Activated T-helper 1 cell treated with anti-CD3 and anti-CD28 coated beads, Interleukin-12 subunit alpha, Interleukin-12 subunit beta, Interleukin-2, Interleukin-4 antibody, amounts not matched to agents 30 ng/mL and 10 ng/mL and 1 ng/mL, durations not matched to agents 14 hours and 24 hours and 36 hours (primary cell): ENCODE measurements at regions not wholly inside any gene's neighbourhood (a gene's known extent, or its start where the extent isn't known, plus 50 kb on each side); places are given as distances from the start of the nearest gene placed in this dataset.
"Not testable (repeated sequence)": the region's sequence is repeated elsewhere in the genome, so short reads cannot be mapped to it uniquely, and the experiment has no call there.

Experiments used
- DNase-seq: peaks from one replicate; pipeline ENCODE4 v3.0.0; 2021; ENCODE audit warnings: low spot score
- H3K27ac Mint-ChIP-seq: one replicate; pipeline ENCODE4 v1.8.0; 2021; ENCODE audit warnings: mild to moderate bottlenecking, mixed read lengths
- H3K27me3 Mint-ChIP-seq: one replicate; pipeline ENCODE4 v1.8.0; 2022; ENCODE audit warnings: mild to moderate bottlenecking, moderate library complexity, mixed read lengths; ENCODE audit not compliant: insufficient read depth
- H3K36me3 Mint-ChIP-seq: one replicate; pipeline ENCODE4 v1.8.0; 2021; ENCODE audit warnings: low read depth, mixed read lengths
- H3K4me1 Mint-ChIP-seq: one replicate; pipeline ENCODE4 v1.8.0; 2021; ENCODE audit warnings: low read depth, mixed read lengths
- H3K4me3 Mint-ChIP-seq: one replicate; pipeline ENCODE4 v1.8.0; 2021; ENCODE audit warnings: mild to moderate bottlenecking, moderate library complexity, mixed read lengths
- H3K9me3 Mint-ChIP-seq: one replicate; pipeline ENCODE4 v1.8.0; 2021; ENCODE audit warnings: mixed read lengths
- intact Hi-C: fragments of 100-400 bp; cut with micrococcal nuclease; formaldehyde crosslinking; loops from one replicate; pipeline ENCODE4 v1.15.1; 2024

DNA sequence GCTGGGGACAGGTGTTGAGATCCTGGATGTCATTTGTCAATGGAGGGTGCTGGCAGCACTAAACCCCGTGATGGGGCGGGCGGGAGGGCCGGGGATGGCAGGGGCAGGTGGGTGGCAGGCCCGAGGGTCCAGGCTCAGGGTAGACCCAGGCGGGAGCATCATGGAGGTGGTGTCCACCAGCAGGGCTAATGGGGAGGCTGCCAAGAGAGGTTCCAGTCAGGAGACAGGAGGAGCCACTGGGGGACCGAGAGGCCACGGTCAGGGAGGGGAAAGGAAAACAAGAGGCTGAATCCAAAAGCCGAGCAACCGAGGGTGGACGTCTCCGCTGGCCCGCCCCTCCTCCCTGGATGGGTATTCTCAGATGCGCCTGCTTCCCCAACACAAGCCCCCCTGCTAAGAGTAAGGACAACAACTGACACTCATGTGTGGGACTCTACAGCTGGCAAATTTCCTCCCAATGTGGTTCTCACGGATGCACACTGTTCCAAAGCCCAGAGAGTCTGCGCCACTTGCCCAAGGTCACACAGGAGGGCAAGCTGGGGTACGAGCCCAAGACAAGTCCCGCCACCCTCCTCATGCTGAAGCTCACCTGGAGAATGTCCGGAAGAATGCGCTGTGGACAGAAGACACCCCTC lies 132.0 kb downstream of the CPZ start:
- intact Hi-C loops: no loop called here
- no peaks in the 10 kb centered on the region for H3K9me3 Mint-ChIP-seq
- H3K36me3 Mint-ChIP-seq: no peaks in the 10 kb centered on the region
- no peaks in the 10 kb centered on the region for H3K4me1 Mint-ChIP-seq
- no peak overlapping the region for H3K4me3 Mint-ChIP-seq
- no peak for DNase-seq
- H3K27me3 Mint-ChIP-seq: no peaks in the 10 kb centered on the region
- H3K27ac Mint-ChIP-seq: no peak overlapping the region

GRCh38 chr4:8723222-8723980 lies 130.8 kb downstream of the CPZ start:
- H3K4me1 Mint-ChIP-seq: no peaks in the 10 kb centered on the region
- H3K9me3 Mint-ChIP-seq: no peaks in the 10 kb centered on the region
- H3K4me3 Mint-ChIP-seq: no peak overlapping the region
- H3K36me3 Mint-ChIP-seq: no peaks in the 10 kb centered on the region
- H3K27ac Mint-ChIP-seq: no peak overlapping the region
- intact Hi-C loops: no loop called here
- DNase-seq: no peak
- H3K27me3 Mint-ChIP-seq: no peaks in the 10 kb centered on the region

- Mint-ChIP-seq H3K4me3 (no peak overlapping the region), H3K27me3 (no peaks in the 10 kb centered on the region), H3K27ac (no peak overlapping the region), H3K4me1 (no peaks in the 10 kb centered on the region), H3K9me3 (no peaks in the 10 kb centered on the region), H3K36me3 (no peaks in the 10 kb centered on the region)
- intact Hi-C loops: no loop called here
- DNase-seq: no peak
Observed at GRCh38 chr4:8722556-8722955, 130.0 kb downstream of the CPZ start.

GRCh38 chr4:8721621-8722020 lies 129.1 kb downstream of the CPZ start:
- no peaks in the 10 kb centered on the region for H3K4me1 Mint-ChIP-seq
- no peak overlapping the region for H3K4me3 Mint-ChIP-seq
- no peak overlapping the region for H3K27ac Mint-ChIP-seq
- no peaks in the 10 kb centered on the region for H3K9me3 Mint-ChIP-seq
- intact Hi-C loops: no loop called here
- no peaks in the 10 kb centered on the region for H3K36me3 Mint-ChIP-seq
- no peaks in the 10 kb centered on the region for H3K27me3 Mint-ChIP-seq
- DNase-seq: no peak

DNA sequence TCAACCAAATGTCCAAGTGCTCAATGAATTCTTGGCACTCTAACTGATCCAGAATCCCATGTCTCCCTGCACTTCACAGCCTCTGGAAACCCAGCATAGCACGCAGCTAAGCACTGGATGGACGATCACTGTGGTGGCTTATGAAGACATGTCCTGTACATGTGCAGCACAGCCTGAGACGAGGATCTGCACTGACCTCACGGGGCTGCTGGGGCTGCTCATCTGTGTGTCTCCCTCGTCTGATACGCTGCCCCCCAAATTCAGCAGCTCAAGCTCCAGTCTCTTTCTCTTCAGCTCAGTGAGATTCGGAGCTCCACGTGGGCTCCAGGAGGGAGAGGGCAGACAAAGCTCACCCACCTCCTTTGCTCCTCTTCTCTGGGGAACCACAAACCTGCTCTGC lies 126.9 kb downstream of the CPZ start:
- Mint-ChIP-seq H3K4me3 (no peak overlapping the region), H3K9me3 (peaks cover 5% of the 10 kb centered on the region), H3K36me3 (no peaks in the 10 kb centered on the region), H3K27me3 (no peaks in the 10 kb centered on the region), H3K4me1 (no peaks in the 10 kb centered on the region), H3K27ac (no peak overlapping the region)
- no peak for DNase-seq
- intact Hi-C loops: no loop called here

DNA sequence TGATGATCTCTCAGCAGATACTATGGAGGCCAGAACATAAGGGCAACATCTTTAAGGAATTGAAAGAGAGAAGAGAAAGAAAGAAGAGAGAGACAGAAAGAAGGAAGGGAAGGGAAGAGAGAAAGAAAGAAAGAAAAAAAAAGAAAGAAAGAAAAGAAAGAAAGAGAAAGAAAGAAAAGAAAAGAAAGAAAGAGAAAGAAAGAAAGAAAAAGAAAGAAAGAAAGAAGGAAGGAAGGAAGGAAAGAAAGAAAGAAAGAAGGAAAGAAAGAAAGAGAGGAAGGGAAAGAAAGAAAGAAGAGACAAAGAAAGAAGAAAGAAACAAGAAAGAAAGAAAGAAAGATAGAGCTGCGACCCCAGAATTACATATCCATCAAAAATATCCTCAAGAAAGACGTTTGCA lies 124.9 kb downstream of the CPZ start:
- H3K9me3 Mint-ChIP-seq: peaks cover 18% of the 10 kb centered on the region
- not testable (repeated sequence) for H3K27me3 Mint-ChIP-seq, H3K4me1 Mint-ChIP-seq

GRCh38 chr4:8710946-8711345 lies 118.4 kb downstream of the CPZ start:
- H3K27ac Mint-ChIP-seq: no peak overlapping the region
- DNase-seq: no peak
- H3K27me3 Mint-ChIP-seq: no peaks in the 10 kb centered on the region
- H3K4me3 Mint-ChIP-seq: no peak overlapping the region
- intact Hi-C loops: no loop called here
- H3K4me1 Mint-ChIP-seq: no peaks in the 10 kb centered on the region
- peaks cover 25% of the 10 kb centered on the region for H3K9me3 Mint-ChIP-seq
- no peaks in the 10 kb centered on the region for H3K36me3 Mint-ChIP-seq

More for the DNA sequence above, 124.9 kb downstream of the CPZ start:
- H3K27ac Mint-ChIP-seq, DNase-seq, intact Hi-C loops, H3K4me3 Mint-ChIP-seq, H3K36me3 Mint-ChIP-seq: not testable (repeated sequence)

GRCh38 chr4:8710416-8710815 lies 117.9 kb downstream of the CPZ start:
- no peak overlapping the region for H3K4me3 Mint-ChIP-seq

GRCh38 chr4:8709729-8710360 lies 117.3 kb downstream of the CPZ start:
- Mint-ChIP-seq H3K4me3 (no peak overlapping the region), H3K9me3 (peaks cover 22% of the 10 kb centered on the region), H3K36me3 (no peaks in the 10 kb centered on the region), H3K4me1 (no peaks in the 10 kb centered on the region), H3K27me3 (no peaks in the 10 kb centered on the region), H3K27ac (no peak overlapping the region)
- intact Hi-C loops: no loop called here
- DNase-seq: no peak

More at GRCh38 chr4:8710416-8710815, 117.9 kb downstream of the CPZ start:
- no peak for DNase-seq
- intact Hi-C loops: no loop called here
- Mint-ChIP-seq H3K27ac (no peak overlapping the region), H3K36me3 (no peaks in the 10 kb centered on the region), H3K27me3 (no peaks in the 10 kb centered on the region), H3K4me1 (no peaks in the 10 kb centered on the region), H3K9me3 (peaks cover 25% of the 10 kb centered on the region)

DNA sequence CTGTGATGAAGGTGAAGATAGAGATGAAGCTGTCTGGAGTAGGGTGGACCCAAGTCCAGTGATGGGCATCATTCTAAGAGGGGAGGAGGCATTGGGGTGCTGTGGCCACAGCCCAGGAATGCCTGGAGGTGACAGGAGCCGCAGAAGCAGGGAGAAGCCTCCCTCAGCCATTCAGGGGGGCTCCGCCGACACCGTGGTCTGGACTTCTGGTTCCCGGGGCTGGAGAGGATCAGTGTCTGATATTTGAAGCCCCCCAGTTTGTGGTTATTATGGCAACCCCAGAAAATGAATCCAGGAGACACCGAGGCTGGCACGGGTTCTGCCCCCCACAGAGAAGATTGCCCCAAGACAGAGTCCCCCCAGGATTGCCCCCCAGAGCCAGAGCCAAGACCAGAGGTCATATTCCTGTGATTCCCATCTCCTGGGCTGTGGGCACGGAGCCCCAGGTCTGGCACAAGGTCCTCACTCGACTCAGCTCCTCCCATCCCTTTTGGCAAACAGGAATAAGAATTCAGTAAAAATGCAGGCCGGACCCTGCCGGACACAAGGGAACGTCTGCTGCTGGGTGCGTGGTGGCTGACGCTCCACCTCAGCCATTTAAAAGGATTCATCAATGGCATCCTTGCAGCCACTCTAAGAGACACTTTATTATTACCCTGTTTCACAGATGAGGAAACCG lies 116.6 kb downstream of the CPZ start:
- H3K27me3 Mint-ChIP-seq: no peaks in the 10 kb centered on the region
- peaks cover 20% of the 10 kb centered on the region for H3K9me3 Mint-ChIP-seq
- no peaks in the 10 kb centered on the region for H3K36me3 Mint-ChIP-seq
- no peaks in the 10 kb centered on the region for H3K4me1 Mint-ChIP-seq
- no peak for DNase-seq
- H3K4me3 Mint-ChIP-seq: no peak overlapping the region
- intact Hi-C loops: no loop called here
- H3K27ac Mint-ChIP-seq: no peak overlapping the region

DNA sequence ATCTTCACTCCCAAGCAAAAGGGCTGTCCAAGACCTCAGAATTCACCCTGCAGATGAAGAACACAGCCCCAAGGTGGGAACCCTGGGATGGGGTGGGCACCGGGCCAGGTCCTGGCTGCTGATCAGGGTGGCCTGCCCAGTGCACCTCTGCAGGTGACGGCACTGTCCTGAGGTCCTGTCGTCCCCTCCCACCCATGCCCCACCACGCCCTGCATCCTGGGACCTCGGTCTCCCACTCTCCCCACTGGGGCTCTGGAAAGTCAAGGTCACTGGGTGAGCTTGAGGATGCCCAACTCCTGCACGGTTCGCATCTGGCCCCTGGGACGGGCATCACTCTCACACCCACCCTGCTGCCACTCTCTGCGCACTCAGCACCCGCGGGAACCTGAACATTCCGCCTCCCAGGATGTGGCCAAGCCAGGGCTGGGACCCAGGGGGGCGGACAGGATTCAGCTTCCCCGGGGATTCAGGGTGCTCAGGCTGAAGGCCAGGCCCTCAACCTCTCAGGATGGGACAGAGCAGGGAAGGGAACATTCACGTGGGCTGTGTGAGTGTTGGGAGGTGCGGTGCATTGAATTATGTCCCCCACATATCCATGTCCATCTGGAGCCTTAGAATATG lies 115.9 kb downstream of the CPZ start:
- Mint-ChIP-seq H3K9me3 (peaks cover 18% of the 10 kb centered on the region), H3K4me3 (no peak overlapping the region), H3K36me3 (no peaks in the 10 kb centered on the region), H3K27me3 (no peaks in the 10 kb centered on the region), H3K27ac (no peak overlapping the region), H3K4me1 (no peaks in the 10 kb centered on the region)
- DNase-seq: no peak
- intact Hi-C loops: no loop called here

DNA sequence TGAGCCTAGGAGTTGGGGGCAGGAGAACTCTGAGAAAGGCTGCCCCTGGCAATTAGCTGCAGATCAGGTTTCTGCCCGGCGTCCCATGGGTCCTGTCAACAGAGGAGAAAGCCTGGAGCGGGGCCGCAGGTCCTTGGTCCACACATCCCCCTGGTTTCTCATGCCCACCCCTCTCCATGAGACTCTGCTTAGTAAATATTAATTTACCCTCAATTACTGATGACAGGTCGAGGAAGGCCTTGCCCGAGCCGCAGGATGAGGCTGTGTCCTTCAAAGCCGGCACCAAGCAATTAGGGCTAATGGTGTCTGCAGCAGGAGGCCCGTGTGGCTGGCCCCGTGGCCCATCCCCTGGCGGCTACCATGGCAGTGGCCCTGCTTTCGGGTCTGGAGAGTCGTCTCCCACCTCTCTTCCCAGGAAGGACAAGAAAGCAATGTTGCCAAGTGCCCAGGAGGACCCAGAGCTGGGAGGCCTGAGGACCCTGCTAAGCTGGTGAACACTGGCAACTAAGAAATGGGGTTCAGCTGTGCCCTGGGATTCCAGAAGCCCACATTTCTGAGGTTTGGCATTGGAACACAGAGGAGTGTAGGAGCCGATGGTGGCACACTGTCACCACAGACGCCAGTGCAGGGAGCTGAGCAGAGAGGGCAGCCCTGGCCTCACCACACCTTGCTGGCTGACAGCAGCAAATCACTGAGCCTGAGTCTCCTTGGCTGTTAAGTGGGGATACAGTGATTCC lies 114.6 kb downstream of the CPZ start:
- Mint-ChIP-seq H3K4me3 (no peak overlapping the region), H3K27ac (no peak overlapping the region), H3K9me3 (peaks cover 5% of the 10 kb centered on the region), H3K27me3 (no peaks in the 10 kb centered on the region), H3K4me1 (no peaks in the 10 kb centered on the region), H3K36me3 (no peaks in the 10 kb centered on the region)
- intact Hi-C loops: no loop called here
- DNase-seq: no peak
